Glutamatergic neuron (in vitro differentiated cells): ENCODE measurements at regions not wholly inside any gene's neighbourhood (a gene's known extent, or its start where the extent isn't known, plus 50 kb on each side); places are given as distances from the start of the nearest gene placed in this dataset.
"Not testable (repeated sequence)": the region's sequence is repeated elsewhere in the genome, so short reads cannot be mapped to it uniquely, and the experiment has no call there.

Experiments
- DNase-seq: peaks from one replicate; pipeline ENCODE4 v3.0.0; 2022
- H3K27ac Mint-ChIP-seq: one replicate; pipeline ENCODE4 v1.8.0; 2020; ENCODE audit warnings: mild to moderate bottlenecking, mixed read lengths, inconsistent platforms; ENCODE audit not compliant: unreplicated experiment
- H3K27me3 Mint-ChIP-seq: one replicate; pipeline ENCODE4 v1.8.0; 2020; ENCODE audit warnings: mild to moderate bottlenecking, moderate library complexity, mixed read lengths, inconsistent platforms; ENCODE audit not compliant: unreplicated experiment
- H3K36me3 Mint-ChIP-seq: one replicate; pipeline ENCODE4 v1.8.0; 2020; ENCODE audit warnings: mild to moderate bottlenecking, mixed read lengths, inconsistent platforms; ENCODE audit not compliant: unreplicated experiment
- H3K4me1 Mint-ChIP-seq: one replicate; pipeline ENCODE4 v1.8.0; 2020; ENCODE audit warnings: mild to moderate bottlenecking, low read depth, mixed read lengths, inconsistent platforms; ENCODE audit not compliant: unreplicated experiment
- H3K4me3 Mint-ChIP-seq: one replicate; pipeline ENCODE4 v1.8.0; 2020; ENCODE audit warnings: mild to moderate bottlenecking, mixed read lengths, inconsistent platforms; ENCODE audit not compliant: unreplicated experiment
- H3K9me3 Mint-ChIP-seq: one replicate; pipeline ENCODE4 v1.8.0; 2020; ENCODE audit warnings: mild to moderate bottlenecking, moderate library complexity, mixed read lengths, inconsistent platforms; ENCODE audit not compliant: unreplicated experiment
- TF ChIP-seq, protein P1 (sequence below): fragments of 200-600 bp; sonication (generic); IDR thresholded peaks from one replicate; pipeline ENCODE4 v1.5.0; 2021; ENCODE audit not compliant: partially characterized antibody, unreplicated experiment

DNA sequence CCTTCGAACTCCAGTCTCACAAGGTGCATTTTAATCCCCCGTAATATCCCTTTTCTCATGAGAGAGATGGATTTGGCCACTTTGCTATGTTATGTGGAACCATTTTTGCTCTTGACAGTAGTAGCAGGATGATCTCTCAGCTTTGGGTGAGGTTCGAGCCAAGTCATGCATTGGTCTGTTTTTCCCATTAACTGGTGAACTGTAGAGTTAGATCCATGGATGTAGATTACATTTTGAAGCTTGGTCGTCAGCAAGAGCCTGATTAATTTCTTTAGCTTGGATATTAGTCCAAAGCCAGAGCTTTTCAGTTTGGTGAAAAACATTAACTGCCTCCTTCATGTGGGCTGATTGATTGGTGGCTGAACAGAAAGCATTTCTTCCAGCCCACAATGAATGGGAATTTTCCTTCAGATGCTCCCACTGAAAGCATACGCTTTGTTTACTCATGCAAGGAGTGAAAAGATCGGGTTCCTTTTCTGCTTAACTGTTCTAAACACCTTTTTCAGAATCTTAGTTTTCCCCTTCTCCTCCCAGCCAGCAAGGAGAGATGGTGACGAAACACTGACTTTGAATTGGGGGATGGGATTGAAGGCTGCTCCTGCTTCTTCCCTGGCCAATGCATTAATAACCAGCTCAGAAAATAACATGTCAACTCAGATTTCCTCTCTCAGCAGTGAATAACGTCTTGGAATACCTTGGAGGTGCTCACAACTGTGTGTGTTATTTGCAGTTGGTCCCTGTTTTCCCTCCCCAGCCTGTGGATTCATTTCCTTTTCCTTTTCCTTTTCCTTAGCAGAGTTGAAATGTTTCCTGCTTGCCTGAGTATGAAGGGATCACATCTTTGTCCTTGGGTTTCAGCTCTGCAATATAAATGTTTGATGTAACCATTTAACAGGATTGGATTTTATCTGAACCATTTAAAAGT lies 351.8 kb upstream of the FZD8 start:
- H3K27me3 Mint-ChIP-seq = no peaks in the 10 kb centered on the region
- TF ChIP-seq, protein P1, sequence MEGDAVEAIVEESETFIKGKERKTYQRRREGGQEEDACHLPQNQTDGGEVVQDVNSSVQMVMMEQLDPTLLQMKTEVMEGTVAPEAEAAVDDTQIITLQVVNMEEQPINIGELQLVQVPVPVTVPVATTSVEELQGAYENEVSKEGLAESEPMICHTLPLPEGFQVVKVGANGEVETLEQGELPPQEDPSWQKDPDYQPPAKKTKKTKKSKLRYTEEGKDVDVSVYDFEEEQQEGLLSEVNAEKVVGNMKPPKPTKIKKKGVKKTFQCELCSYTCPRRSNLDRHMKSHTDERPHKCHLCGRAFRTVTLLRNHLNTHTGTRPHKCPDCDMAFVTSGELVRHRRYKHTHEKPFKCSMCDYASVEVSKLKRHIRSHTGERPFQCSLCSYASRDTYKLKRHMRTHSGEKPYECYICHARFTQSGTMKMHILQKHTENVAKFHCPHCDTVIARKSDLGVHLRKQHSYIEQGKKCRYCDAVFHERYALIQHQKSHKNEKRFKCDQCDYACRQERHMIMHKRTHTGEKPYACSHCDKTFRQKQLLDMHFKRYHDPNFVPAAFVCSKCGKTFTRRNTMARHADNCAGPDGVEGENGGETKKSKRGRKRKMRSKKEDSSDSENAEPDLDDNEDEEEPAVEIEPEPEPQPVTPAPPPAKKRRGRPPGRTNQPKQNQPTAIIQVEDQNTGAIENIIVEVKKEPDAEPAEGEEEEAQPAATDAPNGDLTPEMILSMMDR = no peak
- no peak overlapping the region for H3K4me3 Mint-ChIP-seq
- peaks cover 3% of the 10 kb centered on the region for H3K9me3 Mint-ChIP-seq
- no peak overlapping the region for H3K27ac Mint-ChIP-seq
- no peak for DNase-seq
- peaks cover 8% of the 10 kb centered on the region for H3K36me3 Mint-ChIP-seq
- no peaks in the 10 kb centered on the region for H3K4me1 Mint-ChIP-seq

DNA sequence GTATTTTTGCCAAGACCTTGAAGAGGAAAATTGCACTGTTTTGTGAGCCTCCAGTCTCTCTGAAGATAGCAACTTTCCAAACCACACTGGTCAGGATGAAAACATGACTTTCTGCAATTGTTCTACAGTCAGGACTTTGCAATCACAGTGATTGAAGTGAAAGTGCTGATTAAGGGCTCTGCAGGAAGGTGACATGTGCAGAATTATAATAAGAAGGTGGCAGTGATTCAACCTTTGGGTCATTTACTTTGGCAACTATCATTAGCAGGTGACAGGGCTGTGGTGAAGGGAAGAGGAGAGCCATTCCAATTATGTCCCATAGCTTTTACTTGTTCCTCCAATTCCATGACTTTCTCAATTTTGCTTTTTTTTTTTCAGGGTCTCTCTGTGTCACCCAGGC lies 350.0 kb upstream of the FZD8 start:
- Mint-ChIP-seq H3K36me3 (peaks cover 8% of the 10 kb centered on the region), H3K27ac (no peak overlapping the region), H3K9me3 (peaks cover 3% of the 10 kb centered on the region), H3K4me3 (no peak overlapping the region), H3K4me1 (no peaks in the 10 kb centered on the region), H3K27me3 (no peaks in the 10 kb centered on the region)
- TF ChIP-seq, protein P1 = no peak
- no peak for DNase-seq

DNA sequence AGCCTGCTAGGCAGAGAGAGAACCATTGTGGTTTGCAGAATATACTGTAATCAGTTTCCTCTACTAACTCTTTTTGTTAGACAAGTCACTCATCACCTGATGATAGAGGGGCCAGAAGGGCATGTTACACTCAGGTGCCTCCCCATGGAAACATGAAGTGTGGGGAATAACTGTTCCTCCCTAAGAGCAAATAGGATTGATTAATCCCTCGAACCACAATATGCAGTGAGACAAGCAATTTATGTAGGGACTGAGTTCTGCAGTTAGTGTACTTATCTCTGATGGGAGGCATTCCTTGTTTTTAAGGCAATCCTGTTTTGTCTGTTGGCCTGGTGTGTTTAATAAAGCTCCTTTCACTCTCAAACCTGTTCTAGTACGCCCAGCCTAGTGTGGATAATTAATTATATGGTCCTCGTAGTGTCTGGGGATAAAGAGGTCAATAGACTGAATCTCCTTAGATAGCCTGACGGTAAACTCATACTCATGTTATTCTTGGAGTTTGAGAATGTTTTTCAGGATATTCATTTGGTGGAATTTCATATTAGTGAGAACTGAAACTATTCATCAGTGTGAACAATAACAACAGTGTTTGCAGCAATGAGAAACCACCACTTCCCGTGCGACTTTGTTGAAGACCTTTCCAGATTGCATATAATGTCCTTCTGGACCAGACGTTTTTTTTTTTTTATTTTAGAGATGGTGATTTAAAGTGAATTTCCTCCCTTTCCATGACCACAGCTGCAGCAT lies 344.8 kb upstream of the FZD8 start:
- no peak overlapping the region for H3K27ac Mint-ChIP-seq
- H3K4me3 Mint-ChIP-seq = no peak overlapping the region
- H3K4me1 Mint-ChIP-seq = no peaks in the 10 kb centered on the region
- TF ChIP-seq, protein P1 = no peak
- no peaks in the 10 kb centered on the region for H3K27me3 Mint-ChIP-seq
- no peak for DNase-seq
- peaks cover 8% of the 10 kb centered on the region for H3K36me3 Mint-ChIP-seq
- peaks cover 3% of the 10 kb centered on the region for H3K9me3 Mint-ChIP-seq

DNA sequence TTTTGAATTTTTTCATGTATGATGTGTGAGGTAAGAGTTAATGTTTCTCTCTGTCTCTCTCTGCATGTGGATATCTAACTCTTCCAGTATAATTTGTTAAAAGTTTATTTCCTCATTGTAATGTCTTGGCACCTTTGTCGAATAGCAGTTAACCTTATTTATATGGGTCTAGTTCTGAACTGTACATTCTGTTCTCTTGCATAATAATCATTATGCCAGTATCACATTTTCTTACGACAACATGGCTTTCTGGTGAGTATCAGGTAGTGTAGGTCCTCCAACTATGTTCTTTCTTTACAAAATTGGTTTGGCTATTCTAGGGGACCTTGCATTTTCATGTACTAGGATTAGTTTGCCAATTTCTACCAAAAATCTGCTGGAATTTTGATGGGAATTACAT lies 337.0 kb upstream of the FZD8 start:
- no peaks in the 10 kb centered on the region for H3K9me3 Mint-ChIP-seq
- H3K27ac Mint-ChIP-seq = no peak overlapping the region
- H3K27me3 Mint-ChIP-seq = peaks cover 5% of the 10 kb centered on the region
- H3K4me3 Mint-ChIP-seq = no peak overlapping the region
- no peaks in the 10 kb centered on the region for H3K4me1 Mint-ChIP-seq
- no peak for DNase-seq
- TF ChIP-seq, protein P1 = no peak
- H3K36me3 Mint-ChIP-seq = peaks cover 4% of the 10 kb centered on the region

DNA sequence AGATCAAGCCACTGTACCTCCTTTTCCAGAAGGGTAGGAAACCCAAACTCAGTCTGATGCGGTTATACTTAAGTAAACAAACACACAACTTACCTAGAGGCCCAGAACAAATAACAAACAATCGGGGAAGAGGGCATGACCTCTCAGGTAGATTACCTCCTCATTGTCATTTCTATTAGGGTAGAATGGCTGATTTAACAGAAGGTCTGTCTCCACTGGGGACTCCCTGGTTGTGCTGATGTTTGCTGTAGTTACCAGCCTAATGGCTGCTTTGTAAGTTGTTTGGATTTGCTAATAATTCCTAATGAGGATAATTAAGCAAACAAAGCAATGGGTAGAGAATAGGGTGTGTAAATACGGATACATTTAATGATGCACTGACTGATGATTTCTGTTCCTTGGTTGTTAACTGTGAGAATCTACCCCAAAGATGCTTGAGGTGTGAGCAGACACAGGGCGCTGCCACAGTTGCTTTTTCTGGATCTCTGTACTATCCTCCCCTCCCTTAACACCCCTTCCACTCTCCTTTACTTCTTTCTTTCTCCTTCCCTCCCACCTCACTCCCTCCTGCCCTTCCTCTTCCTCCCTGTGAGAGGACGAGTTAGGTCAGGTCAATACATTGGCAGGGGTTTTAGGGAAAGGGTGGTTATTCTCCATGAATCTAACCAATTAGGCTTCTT lies 332.0 kb upstream of the FZD8 start:
- H3K36me3 Mint-ChIP-seq = peaks cover 14% of the 10 kb centered on the region
- not testable (repeated sequence) for H3K4me1 Mint-ChIP-seq, H3K9me3 Mint-ChIP-seq, H3K27ac Mint-ChIP-seq, DNase-seq, H3K4me3 Mint-ChIP-seq, H3K27me3 Mint-ChIP-seq
